Fibroblast of lung (primary cell): ENCODE measurements at regions not wholly inside any gene's neighbourhood (a gene's known extent, or its start where the extent isn't known, plus 50 kb on each side); places are given as distances from the start of the nearest gene placed in this dataset.

Source experiments
- DNase-seq, 2 donors: peaks; one replicate each; pipeline versions ENCODE4 v3.0.0 to v3.0.0-alpha.2; 2010; ENCODE audit warnings: low read depth in 2 of 2
- H2AFZ ChIP-seq: 2 replicates; pipeline ENCODE4 v1.5.1; 2012; ENCODE audit warnings: low read length, control low read depth, inconsistent platforms
- H3K27ac ChIP-seq: 2 replicates; pipeline ENCODE4 v1.5.1; 2011; ENCODE audit warnings: low read length, control low read depth; ENCODE audit not compliant: insufficient read depth
- H3K27me3 ChIP-seq: 2 replicates; pipeline ENCODE4 v1.5.1; 2011; ENCODE audit warnings: mild to moderate bottlenecking, low read length; ENCODE audit not compliant: control insufficient read depth, insufficient read depth
- H3K36me3 ChIP-seq: 2 replicates; pipeline ENCODE4 v1.5.1; 2011; ENCODE audit warnings: low read length; ENCODE audit not compliant: control insufficient read depth, insufficient read depth
- H3K4me1 ChIP-seq: 2 replicates; pipeline ENCODE4 v1.5.1; 2011; ENCODE audit warnings: low read length; ENCODE audit not compliant: control insufficient read depth, insufficient read depth; ENCODE audit errors: extremely low read depth
- H3K4me2 ChIP-seq: 2 replicates; pipeline ENCODE4 v1.5.1; 2011; ENCODE audit warnings: low read length, control low read depth; ENCODE audit not compliant: insufficient read depth; ENCODE audit errors: extremely low read depth
- H3K4me3 ChIP-seq, 4 experiments: fragments of 200-600 bp in 1 of 4; sonication (generic) in 1 of 4; replicated peaks in 1 of 4; 2 replicates each; pipeline ENCODE4 v1.5.1; 2011 to 2016; ENCODE audit warnings: low read length in 4 of 4, low read depth in 3 of 4, mild to moderate bottlenecking in 3 of 4, control low read depth in 2 of 4, inconsistent platforms in 1 of 4, mixed read lengths in 1 of 4; ENCODE audit not compliant: insufficient read depth in 1 of 4; ENCODE audit errors: control extremely low read depth in 1 of 4
- H3K79me2 ChIP-seq: 2 replicates; pipeline ENCODE4 v1.5.1; 2012; ENCODE audit warnings: mild to moderate bottlenecking, low read length, inconsistent platforms; ENCODE audit not compliant: control insufficient read depth, insufficient read depth
- H3K9ac ChIP-seq: 2 replicates; pipeline ENCODE4 v1.5.1; 2011; ENCODE audit warnings: mild to moderate bottlenecking, low read length, control low read depth; ENCODE audit not compliant: insufficient read depth
- H3K9me3 ChIP-seq: 2 replicates; pipeline ENCODE4 v1.5.1; 2012; ENCODE audit warnings: low read depth, low read length; ENCODE audit not compliant: control insufficient read depth, insufficient read depth
- H4K20me1 ChIP-seq: 2 replicates; pipeline ENCODE4 v1.5.1; 2011; ENCODE audit warnings: low read length; ENCODE audit not compliant: control insufficient read depth, insufficient read depth; ENCODE audit errors: extremely low read depth
- CTCF ChIP-seq, 2 donors: IDR thresholded peaks in 1 of 2; conservative IDR thresholded peaks in 1 of 2; 1 replicate in 1 of 2; 2 replicates in 1 of 2; pipeline ENCODE4 v1.5.1; 2011 to 2012; ENCODE audit warnings: low read length in 2 of 2, control low read depth in 1 of 2, inconsistent platforms in 1 of 2, low read depth in 1 of 2, mild to moderate bottlenecking in 1 of 2
- EZH2 ChIP-seq: IDR thresholded peaks from 2 replicates; pipeline ENCODE4 v1.5.1; 2012; ENCODE audit warnings: low read length, control low read depth, mild to moderate bottlenecking; ENCODE audit errors: missing control alignments

- H3K9ac ChIP-seq, result no peak overlapping the region
- TF ChIP-seq EZH2, result no peak
- no peaks in the 10 kb centered on the region for H3K4me1 ChIP-seq
- no peak overlapping the region for H3K4me3 ChIP-seq
- H3K9me3 ChIP-seq, result no peaks in the 10 kb centered on the region
- H3K36me3 ChIP-seq, result no peaks in the 10 kb centered on the region
- H3K4me2 ChIP-seq, result no peak overlapping the region
- H3K27ac ChIP-seq, result no peak overlapping the region
- no peak for DNase-seq
- H2AFZ ChIP-seq, result no peak overlapping the region
- H3K27me3 ChIP-seq, result no peaks in the 10 kb centered on the region
- H3K79me2 ChIP-seq, result no peaks in the 10 kb centered on the region
- H4K20me1 ChIP-seq, result no peaks in the 10 kb centered on the region
Measured at GRCh38 chr2:219792446-219792845, 165.0 kb downstream of the SLC4A3 start.

- no peak overlapping the region for H3K9ac ChIP-seq
- TF ChIP-seq EZH2 (no peak), CTCF (conservative IDR thresholded peaks at IDR 0.05 in 1 of 2, IDR thresholded peaks at IDR 0.05 in 1 of 2; ENCODE audit: low read depth in 1 of 2, low read length in 2 of 2) (no peak)
- no peaks in the 10 kb centered on the region for H3K79me2 ChIP-seq
- no peaks in the 10 kb centered on the region for H3K36me3 ChIP-seq
- DNase-seq, result no peak
- no peaks in the 10 kb centered on the region for H3K9me3 ChIP-seq
- H3K4me3 ChIP-seq, result no peak overlapping the region
- peaks cover 1% of the 10 kb centered on the region for H4K20me1 ChIP-seq
- H3K27me3 ChIP-seq, result no peaks in the 10 kb centered on the region
- no peak overlapping the region for H2AFZ ChIP-seq
- H3K4me2 ChIP-seq, result no peak overlapping the region
- no peaks in the 10 kb centered on the region for H3K4me1 ChIP-seq
- no peak overlapping the region for H3K27ac ChIP-seq
Measured at GRCh38 chr2:219798430-219798829, 171.0 kb downstream of the SLC4A3 start.

- no peak for TF ChIP-seq CTCF (conservative IDR thresholded peaks at IDR 0.05 in 1 of 2, IDR thresholded peaks at IDR 0.05 in 1 of 2; ENCODE audit: low read depth in 1 of 2, low read length in 2 of 2)
- no peak for TF ChIP-seq EZH2
- Histone ChIP-seq H3K4me2 (no peak overlapping the region), H3K79me2 (no peaks in the 10 kb centered on the region), H3K27me3 (no peaks in the 10 kb centered on the region), H3K4me1 (no peaks in the 10 kb centered on the region), H3K4me3 (no peak overlapping the region), H3K9ac (no peak overlapping the region), H2AFZ (no peak overlapping the region), H3K36me3 (no peaks in the 10 kb centered on the region), H3K9me3 (no peaks in the 10 kb centered on the region), H3K27ac (no peak overlapping the region), H4K20me1 (peaks cover 1% of the 10 kb centered on the region)
- peak; percentile 15 to 87 for DNase-seq
Measured at GRCh38 chr2:219803294-219803693, 175.9 kb downstream of the SLC4A3 start.
